GM21526 (cell line): ENCODE measurements at regions not wholly inside any gene's neighbourhood (a gene's known extent, or its start where the extent isn't known, plus 50 kb on each side); places are given as distances from the start of the nearest gene placed in this dataset.
"Not testable (repeated sequence)": the region's sequence is repeated elsewhere in the genome, so short reads cannot be mapped to it uniquely, and the experiment has no call there.

Source experiments
- ATAC-seq: cut with Tn5 transposase; IDR thresholded peaks from one replicate; pipeline ENCODE4 v1.9.1; 2021; ENCODE audit warnings: moderate library complexity; ENCODE audit not compliant: unreplicated experiment, low FRiP score

DNA sequence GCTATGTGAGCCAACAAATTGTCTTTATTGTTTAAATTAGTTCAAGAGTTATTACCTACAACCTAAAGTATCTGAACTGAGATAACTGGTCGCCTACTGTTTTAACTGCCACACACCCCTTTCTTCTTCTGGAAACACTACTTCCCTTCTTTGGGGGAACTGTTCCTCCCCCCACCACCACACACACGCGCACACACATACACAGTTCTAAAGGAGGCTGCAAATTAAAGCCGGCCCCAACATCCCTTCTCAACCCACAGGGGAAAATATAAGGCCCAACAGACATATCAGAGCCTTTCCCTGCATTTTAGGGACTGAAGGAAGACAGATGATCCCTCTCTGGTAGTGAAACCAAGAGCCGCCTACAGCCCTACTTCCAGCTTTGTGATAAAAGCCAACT is 348.0 kb upstream of the JARID2 start:
- no peak for ATAC-seq

DNA sequence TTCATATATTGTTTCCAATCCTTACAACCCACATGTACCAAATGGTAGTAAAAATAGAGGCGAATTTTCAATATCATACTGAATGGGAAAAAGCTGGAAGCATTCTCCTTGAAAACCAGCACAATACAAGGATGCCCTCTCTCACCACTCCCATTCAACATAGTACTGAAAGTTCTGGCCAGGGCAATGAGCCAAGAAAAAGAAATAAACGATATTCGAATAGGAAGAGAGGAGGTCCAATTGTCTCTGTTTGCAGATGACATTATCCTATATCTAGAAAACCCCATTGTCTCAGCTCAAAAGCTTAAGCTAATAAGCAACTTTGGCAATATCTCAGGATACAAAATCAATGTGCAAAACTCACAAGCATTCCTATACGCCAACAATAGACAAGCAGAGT is 346.4 kb upstream of the JARID2 start:
- ATAC-seq: not testable (repeated sequence)

DNA sequence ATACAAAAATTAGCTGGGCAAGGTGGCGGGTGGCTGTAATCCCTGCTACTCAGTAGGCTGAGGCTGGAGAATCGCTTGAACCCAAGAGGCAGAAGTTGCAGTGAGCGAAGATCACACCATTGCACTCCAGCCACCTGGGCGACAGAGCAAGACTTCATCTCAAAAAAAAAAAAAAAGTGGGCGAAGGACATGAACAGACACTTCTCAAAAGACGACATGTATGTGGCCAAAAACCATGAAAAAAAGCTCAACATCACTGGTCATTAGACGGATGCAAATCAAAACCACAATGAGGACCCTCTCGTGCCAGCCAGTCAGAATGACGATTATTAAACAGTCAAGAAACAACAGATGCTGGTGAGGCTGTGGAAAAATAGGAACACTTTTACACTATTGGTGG is 344.9 kb upstream of the JARID2 start:
- no peak for ATAC-seq

DNA sequence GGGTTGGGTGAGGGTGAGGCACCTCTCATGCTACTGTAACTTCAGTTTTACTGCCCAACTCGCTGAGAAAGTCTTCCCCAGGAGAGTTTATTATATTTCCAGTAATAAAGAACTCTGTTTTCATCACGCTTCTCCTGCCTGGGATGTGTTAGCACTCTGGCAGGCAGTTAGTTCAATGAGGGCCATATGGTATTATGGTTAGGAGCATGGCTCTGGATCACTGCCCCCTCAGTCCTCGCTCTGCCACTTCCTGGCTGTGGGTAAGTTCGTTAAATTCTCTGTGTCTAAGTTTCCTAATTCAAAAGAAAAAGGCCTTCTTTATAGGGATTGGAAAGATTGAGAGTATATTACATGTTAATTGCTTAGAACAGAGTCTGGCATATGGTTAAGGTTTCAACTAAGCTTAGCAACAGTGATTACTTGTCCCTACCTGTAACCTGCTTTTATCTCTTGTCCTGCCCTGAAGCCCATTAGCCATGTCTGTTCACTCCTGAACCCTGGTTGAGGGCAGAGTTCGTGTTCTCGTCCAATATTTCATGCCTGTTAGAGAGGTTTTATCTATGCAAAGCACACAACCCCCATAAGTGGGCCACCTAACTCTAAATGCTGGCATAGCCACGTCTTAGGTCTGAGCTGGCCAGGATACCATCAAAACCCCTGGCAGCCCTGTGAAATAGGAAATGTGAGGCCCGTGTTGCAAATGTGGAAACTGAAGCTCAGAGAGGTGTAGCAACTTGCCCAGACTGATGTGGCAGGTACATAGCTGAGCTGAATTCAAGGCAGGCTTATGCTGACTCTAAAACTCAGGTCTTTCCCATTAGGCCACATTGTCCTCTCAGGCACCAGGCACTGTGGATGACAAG is 342.5 kb upstream of the JARID2 start:
- ATAC-seq: no peak

DNA sequence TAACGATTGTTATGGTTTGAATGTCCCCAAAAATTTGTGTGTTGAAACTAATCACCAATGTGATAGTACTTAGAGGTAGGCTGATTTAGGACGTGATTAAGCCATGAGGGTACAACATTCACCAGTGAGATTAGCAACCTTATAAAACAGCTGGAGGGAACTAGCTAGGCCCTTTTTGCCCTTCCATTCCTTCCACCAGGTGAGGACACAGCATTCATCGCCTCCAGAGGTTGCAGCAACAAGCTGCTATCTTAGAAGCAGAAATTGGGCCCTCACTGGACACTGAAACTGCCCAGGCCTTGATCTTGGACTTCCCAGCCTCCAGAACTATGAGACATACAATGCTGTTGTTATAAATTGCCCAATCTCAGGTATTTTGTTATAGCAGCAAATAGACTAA is 340.7 kb upstream of the JARID2 start:
- no peak for ATAC-seq

DNA sequence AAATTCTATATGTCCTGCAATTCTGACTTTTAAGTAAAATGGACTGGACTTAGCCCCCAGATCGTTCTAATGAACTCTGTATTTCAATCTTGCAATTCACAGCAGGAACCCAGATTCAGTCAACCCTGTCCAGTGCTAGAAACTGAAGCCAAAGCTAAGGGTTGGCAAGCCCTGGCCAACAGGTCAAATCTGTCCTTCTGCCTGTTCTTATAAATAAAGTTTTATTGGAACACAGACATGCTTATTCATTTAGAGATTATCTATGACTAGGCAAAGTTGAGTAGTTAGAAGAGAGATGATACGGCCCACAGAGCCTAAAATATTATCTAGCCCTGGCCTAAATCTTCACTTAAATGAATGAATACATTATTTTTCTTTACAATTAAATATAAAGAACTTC is 339.2 kb upstream of the JARID2 start:
- ATAC-seq: no peak

DNA sequence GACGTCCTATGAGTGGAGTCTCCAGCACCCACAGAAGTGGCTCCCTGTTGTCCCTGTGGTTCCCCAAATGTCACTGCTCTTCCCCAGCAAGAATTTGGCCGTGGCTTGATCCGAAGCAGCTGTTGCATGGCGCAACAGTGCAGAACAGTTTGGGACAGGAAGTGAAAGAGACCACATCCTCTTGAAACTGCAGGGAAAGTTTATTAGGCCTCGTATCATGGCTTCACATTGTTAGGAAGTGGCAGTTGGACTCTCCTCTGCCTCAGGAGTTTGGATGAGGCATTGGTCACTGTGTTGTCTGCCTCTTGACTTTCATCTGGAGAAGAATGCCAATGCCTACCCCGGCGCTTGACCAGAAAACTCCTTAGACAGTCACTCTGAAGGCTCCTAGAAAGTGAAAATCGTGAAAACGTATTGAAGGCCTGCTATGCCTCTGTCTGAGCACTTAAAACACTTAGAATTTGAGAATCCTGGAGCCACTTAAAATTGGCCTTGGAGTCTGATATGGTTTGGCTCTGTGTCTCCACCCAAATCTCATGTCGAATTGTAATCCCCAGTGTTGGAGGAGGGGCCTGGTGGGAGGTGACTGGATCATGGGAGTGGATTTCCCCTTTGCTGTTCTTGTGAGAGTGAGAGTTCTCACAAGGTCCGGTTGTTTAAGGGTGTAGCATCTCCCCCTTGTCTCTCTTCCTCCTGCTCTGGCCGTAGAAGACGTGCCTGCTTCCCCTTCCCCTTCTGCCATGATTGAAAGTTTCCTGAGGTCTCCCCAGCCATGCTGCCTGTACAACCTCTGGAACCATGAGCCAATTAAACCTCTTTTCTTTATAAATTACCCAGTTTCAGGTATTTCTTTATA is 334.9 kb upstream of the JARID2 start:
- ATAC-seq: peak; percentile 76

DNA sequence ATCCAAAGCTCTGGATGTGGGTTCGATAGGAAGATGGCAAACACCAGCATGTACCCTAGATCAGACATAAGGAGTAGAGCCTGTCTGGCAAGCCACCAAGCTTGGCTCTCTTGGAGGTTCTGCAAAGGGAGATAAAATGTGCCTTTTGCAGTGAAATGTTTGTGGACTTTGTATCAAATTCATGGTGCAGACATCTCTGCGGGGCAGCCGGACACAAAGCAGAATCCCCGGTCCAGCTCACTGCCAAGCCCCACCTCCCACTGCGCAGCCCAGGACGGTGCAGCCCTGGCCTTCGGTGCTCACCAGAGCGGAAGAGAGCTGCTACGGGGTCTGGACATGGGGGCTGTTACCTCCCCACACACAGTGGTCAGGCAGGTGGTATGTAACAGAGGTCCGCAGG is 333.6 kb upstream of the JARID2 start:
- ATAC-seq: no peak

DNA sequence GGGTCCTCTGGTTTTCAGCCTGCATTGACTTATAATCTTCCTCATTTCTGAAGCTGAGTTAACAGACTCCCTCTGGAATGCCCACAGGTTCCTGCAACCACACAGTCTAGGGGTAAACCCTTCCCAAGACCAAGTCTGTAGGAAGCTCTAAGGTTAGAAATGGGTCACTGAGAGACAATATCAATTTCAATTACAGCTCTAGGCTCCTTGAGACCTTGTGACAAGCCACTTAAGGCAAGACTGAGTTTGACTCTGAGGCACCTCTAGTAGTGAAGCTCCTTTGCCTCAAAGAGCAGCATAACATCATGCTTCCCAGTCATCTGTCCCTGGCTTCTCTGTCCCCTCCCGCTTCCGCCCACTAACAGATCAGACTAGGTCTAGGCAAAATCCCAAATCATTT is 333.2 kb upstream of the JARID2 start:
- no peak for ATAC-seq

DNA sequence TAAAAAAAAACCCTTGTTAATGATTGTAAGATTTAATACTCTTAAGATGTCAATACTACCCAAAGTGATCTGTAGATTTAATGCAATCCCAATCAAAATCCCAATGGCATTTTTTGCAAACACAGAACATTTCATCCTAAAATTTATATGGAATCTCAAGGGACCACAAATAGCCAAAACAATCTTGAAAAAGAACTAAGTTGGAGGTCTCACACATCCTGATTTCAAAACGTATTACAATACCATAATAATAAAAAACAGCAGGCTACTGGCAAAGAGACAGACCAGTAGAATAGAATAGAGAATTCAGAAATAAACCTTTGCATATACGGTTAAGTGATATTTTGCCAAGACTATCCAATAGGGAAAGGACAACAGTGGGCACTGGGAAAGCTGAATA is 331.9 kb upstream of the JARID2 start:
- ATAC-seq: no peak

DNA sequence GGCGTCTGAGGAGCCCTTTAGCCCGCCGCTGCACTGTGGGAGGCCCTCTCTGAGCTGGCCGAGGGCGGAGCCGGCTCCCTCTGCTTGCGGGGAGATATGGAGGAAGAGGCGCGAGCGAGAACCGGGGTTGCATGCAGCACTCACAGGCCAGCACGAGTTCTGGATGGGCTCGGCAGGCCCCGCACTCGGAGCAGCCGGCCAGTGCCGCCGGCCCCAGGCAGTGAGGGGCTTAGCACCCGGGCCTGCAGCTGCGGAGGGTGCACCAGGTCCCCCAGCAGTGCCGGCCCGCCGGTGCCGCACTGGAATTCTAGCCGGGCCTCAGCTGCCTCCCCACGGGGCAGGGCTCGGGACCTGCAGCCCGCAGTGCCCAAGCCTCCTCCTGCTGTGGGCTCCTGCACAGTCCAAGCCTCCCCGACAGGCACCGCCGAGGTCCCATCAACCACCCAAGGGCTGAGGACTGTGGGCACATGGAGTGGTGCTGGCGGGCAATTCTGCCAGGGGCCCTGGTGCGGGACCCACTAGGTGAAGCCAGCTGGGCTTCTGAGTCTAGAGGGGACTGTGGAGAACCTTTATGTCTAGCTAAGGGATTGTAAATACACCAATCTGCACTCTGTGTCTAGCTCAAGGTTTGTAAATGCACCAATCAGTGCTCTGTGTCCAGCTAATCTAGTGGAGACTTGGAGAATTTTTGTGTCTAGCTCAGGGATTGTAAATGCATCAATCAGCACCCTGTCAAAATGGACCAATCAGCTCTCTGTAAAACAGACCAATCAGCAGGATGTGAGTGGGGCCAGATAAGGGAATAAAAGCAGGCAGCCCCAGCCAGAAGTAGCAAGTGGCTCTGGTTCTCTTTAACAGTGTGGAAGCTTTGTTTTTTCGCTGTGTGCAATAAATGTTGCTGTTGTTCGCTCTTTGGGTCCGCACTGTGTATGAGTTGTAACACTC is 329.7 kb upstream of the JARID2 start:
- no peak for ATAC-seq

DNA sequence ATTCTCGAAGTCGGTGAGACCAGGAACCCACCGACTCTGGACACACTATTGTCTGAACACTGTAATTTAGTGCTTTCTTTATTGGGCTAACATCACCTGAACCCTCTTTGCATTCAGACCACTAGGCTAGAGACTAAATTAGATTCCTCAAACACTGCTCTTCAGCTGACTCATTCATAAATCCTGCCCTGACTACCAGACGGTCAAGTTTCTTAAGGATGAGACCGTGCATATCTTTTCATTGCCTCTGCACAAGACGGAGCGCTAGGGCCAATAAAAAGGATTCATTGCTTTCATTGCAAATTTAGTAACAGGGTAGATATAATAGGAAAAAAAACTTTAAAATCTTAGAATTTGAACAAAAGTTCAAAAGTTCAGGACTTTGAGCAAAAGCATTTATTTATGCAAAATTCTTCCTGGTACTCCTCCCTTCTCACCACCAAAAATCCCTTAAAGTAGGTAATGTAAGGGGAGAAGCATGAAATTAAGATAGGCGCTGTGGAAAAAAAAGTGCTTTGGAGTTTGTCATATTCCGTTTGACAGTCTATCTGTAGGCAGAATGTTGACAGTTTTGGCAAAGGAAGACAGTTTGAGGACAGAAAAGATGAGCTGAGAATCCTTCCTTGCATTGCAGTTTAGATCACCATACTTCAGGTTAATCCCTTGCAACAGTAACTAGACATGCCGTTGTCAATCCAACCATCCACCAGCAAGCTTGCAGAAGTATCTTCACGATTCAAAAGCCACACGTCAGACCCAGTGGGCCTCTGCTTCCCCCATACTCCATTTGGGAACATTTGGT is 328.6 kb upstream of the JARID2 start:
- ATAC-seq: no peak

DNA sequence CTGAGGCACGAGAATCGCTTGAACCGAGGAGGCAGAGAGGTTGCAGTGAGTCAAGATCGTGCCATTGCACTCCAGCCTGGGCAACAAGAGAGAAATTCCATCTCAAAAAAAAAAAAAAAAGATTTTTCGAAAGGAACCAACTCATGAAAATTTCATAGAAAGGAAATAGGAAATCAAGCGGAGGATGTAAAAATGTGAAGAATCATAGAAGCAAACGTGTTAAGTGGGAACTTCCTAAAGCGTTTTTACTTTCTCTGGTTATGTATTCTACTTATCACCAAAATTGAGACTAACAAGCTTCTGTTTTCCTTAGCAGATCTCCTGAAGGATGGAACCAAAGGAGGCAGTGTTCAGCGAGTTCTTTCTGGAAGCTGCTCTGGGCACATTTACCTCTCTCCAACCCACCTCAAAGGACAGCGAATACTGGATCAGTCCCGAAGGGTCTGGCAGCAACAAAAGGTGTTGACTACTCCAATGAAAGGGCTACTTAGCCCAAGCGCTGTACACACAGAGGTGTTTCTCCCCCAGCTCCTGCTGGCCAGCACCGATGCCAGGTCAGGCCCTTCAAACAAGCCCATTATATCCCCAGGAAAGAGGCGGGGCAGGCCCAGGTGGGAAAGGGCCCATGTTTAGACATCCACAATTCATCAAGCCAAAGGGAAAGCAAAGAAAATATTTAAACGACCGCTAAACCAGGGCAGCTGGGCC is 327.5 kb upstream of the JARID2 start:
- ATAC-seq: no peak

DNA sequence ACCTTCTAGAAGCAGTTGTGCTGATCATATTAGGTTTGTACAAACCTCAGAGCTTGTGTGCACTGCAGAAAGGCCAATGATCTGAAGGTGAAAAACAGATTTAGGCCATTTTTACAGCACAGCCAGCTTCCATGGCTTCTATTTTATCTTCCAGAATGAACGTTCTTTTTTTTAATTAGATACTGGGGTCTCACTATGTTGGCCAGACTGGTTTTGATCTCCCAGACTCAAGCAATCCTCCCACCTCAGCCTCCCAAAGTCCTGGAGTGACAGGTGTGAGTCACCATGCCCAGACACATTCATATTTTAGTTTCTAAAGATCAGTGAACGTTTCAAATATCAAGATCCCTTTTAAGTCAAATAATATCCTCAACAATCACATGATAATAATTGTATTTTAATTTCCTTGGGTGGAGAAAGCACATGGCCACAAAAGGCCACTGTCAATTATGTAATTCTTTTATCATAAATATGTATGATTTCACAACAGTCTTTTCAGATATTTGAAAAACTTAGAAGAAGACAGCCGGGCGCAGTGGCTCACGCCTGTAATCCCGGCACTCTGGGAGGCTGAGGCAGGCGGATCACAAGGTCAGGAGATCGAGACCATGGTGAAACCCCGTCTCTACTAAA is 326.7 kb upstream of the JARID2 start:
- no peak for ATAC-seq

DNA sequence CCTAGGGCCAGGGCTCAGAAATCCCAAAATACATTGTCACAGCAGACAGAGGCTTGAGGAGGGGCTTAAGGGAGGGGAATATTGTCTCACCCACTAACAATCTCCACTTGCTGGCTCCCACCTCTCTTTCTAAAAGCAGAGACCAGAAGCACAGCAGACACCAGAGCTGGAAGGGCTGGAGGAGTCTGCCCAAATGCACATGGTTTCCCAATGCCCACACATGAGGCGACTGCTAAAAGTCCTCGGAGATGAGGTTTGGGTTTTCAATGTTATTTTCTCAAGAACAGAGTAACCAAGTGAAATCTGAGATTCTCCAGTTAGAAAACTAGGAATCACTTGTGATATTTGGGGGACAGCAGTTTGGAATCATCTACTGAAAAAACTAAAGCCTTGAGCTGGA is 325.6 kb upstream of the JARID2 start:
- ATAC-seq: no peak

DNA sequence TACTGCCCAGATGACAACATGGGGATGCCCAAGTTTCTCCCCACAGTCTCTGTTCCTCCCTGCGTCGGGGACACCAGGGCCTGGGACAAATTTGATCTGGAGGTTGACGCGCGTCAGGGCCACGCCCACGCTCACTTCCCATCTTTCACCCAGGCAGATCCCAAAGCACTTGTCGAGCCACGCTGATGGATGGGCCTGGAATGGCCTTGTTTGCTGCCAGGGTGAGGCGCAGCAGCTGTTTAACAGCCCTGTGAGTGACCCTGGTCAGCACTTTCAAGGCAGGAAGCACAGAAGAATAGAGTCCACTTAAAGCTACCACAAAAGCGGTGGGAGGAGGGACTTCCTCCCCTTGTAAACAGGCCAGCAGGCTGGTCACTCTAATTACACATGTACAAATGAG is 324.7 kb upstream of the JARID2 start:
- ATAC-seq: no peak

DNA sequence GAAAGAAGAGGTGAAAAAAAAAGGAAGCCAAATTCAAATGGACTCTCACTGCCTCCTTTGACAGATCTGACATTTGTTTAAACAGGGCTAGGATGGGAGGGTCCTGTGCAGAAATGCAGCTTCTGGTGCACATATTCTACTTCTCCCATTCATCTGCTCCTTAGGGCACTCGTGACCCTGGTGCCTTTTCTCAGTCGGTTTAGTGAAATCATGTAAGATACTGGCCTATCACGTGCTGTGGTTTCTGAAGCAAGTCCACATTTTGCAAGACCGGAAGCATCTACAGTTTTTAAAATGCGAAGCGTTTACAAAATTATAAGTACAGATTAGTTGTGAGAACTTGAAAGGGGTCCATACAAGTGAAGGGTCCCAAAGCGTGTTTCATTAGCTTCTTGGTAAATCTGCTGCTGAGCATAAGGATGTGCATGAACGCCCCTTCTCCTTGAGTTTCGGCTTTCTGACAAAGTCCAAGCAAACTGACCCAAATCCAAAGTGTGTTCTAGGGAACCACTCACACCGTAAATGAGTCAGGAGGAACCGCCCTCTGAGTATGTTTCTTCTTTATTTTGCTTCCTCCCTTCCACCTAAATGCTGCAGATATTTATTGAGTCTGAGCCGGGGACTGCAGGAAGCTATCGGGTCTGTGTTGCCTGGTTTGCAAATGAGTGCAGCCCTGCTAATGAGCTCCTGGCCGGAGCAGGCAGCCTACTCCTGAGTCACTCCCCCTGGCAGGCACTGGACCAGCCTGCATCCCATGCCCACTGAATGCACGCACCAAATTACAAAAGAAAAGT is 323.8 kb upstream of the JARID2 start:
- ATAC-seq: no peak
